Lower leg skin (tissue), 3 donors: ENCODE measurements at regions not wholly inside any gene's neighbourhood (a gene's known extent, or its start where the extent isn't known, plus 50 kb on each side); places are given as distances from the start of the nearest gene placed in this dataset.

Source experiments
- POLR2A ChIP-seq, 2 donors: fragments of 450-650 bp; IDR thresholded peaks; one replicate each; pipeline ENCODE4 v1.6.1; 2016 to 2017; ENCODE audit warnings: antibody characterized with exemption in 2 of 2, mild to moderate bottlenecking in 1 of 2, moderate library complexity in 1 of 2
- TF ChIP-seq, protein P1 (sequence below), 3 donors: fragments of 450-650 bp; IDR thresholded peaks; one replicate each; pipeline ENCODE4 v1.5.1; 2016; ENCODE audit warnings: antibody characterized with exemption in 3 of 3, mild to moderate bottlenecking in 3 of 3, moderate library complexity in 2 of 3

- TF ChIP-seq, protein P1, sequence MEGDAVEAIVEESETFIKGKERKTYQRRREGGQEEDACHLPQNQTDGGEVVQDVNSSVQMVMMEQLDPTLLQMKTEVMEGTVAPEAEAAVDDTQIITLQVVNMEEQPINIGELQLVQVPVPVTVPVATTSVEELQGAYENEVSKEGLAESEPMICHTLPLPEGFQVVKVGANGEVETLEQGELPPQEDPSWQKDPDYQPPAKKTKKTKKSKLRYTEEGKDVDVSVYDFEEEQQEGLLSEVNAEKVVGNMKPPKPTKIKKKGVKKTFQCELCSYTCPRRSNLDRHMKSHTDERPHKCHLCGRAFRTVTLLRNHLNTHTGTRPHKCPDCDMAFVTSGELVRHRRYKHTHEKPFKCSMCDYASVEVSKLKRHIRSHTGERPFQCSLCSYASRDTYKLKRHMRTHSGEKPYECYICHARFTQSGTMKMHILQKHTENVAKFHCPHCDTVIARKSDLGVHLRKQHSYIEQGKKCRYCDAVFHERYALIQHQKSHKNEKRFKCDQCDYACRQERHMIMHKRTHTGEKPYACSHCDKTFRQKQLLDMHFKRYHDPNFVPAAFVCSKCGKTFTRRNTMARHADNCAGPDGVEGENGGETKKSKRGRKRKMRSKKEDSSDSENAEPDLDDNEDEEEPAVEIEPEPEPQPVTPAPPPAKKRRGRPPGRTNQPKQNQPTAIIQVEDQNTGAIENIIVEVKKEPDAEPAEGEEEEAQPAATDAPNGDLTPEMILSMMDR (IDR thresholded peaks at IDR 0.05), result no peak
- no peak for TF ChIP-seq POLR2A (IDR thresholded peaks at IDR 0.05)
These were observed 249.2 kb downstream of the C12orf50 start for GRCh38 chr12:87779858-87780498.
